ENCODE measurements at regions not wholly inside any gene's neighbourhood (a gene's known extent, or its start where the extent isn't known, plus 50 kb on each side); places are given as distances from the start of the nearest gene placed in this dataset.

DNA sequence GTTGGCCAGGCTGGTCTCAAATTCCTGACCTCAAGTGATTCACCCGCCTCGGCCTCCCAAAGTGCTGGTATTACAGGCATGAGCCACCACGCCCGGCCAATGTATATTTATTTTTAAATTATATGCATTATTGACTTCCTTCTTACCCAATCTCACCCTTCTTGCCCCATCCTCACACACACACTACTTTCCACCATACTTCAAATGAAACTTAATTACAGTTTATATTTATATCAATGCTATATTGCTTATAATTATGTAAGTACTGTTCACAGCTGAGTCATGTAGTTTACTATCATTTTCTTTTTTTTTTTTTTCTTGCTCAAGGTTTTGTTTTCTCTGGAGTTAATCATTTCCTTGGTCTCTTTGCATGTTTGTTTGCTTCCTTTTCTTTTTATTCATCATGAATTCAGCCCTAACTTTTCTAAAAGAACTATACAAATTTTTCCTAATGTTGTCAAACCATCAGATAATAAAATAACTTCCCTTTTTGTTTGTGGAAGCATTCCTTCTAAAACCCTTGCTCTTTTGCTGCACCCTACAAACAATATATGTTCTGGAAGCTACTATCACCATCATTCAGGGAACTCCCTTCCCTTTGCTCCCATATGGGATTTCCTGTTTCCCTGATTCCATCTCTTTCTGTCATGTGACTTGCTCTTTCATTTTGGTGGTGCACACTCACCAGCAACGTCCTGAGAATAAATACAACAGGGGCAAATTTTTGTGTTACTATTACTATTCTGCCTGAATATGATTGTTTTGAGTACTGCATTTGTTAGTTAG is 201.7 kb upstream of the SASH1 start:
- TF ChIP-seq, protein P1, sequence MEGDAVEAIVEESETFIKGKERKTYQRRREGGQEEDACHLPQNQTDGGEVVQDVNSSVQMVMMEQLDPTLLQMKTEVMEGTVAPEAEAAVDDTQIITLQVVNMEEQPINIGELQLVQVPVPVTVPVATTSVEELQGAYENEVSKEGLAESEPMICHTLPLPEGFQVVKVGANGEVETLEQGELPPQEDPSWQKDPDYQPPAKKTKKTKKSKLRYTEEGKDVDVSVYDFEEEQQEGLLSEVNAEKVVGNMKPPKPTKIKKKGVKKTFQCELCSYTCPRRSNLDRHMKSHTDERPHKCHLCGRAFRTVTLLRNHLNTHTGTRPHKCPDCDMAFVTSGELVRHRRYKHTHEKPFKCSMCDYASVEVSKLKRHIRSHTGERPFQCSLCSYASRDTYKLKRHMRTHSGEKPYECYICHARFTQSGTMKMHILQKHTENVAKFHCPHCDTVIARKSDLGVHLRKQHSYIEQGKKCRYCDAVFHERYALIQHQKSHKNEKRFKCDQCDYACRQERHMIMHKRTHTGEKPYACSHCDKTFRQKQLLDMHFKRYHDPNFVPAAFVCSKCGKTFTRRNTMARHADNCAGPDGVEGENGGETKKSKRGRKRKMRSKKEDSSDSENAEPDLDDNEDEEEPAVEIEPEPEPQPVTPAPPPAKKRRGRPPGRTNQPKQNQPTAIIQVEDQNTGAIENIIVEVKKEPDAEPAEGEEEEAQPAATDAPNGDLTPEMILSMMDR (IDR thresholded peaks at IDR 0.05; ENCODE audit: low read length): no peak
- no peak for TF ChIP-seq EZH2 (IDR thresholded peaks at IDR 0.05; ENCODE audit: borderline replicate concordance, low read length)

Data from OCI-LY1 (cell line).